ENCODE measurements at regions not wholly inside any gene's neighbourhood (a gene's known extent, or its start where the extent isn't known, plus 50 kb on each side); places are given as distances from the start of the nearest gene placed in this dataset.

DNA sequence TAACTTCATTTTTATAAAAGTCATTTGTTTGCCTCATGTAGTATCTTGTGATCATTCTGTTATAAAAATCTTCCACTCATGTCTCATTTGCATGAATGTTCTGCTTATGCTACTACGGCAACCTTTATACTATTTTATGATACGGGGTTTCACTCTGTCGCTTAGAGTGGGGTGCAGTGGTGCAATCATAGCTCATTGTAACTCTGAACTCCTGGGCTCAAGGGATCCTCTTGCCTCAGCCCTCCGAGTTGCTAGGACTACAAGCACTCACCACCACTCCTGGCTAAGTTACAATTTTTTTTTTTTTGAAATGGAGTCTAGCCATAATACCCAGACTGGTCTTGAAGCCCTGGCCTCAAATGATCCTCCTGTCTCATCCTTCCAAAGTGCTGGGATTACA is 154.4 kb upstream of the PREP start (continued):
- TF ChIP-seq ESRRG (CRISPR knock-in tag; IDR thresholded peaks at IDR 0.05) (no peak), SNAI2 (CRISPR knock-in tag; IDR thresholded peaks at IDR 0.05) (no peak), ZNF565 (CRISPR knock-in tag; conservative IDR thresholded peaks at IDR 0.05; ENCODE audit: low read depth) (no peak), TOX (CRISPR knock-in tag; IDR thresholded peaks at IDR 0.05; ENCODE audit: borderline replicate concordance) (no peak)

DNA sequence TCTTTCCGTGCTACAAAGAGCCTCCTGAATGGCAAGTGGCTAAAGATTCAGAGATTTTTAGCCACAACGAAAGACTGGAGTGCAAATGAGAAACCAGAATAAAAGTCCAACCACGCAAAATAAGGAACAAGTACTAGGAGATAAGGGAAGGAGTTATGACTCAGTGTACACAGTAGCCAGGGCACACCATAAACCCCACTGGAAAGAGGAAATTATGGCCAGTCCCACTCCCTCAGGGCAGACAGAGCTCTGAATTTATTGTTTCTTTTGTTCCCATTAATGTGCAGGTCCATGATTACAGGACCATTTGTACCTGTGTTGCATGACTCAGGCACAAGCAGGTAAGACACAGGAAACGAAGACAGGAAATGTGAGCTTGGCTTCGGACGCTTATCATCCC is 150.3 kb upstream of the PREP start:
- TF ChIP-seq PPARA (CRISPR knock-in tag; IDR thresholded peaks at IDR 0.05; ENCODE audit: borderline replicate concordance): no peak
- TF ChIP-seq, protein P1, sequence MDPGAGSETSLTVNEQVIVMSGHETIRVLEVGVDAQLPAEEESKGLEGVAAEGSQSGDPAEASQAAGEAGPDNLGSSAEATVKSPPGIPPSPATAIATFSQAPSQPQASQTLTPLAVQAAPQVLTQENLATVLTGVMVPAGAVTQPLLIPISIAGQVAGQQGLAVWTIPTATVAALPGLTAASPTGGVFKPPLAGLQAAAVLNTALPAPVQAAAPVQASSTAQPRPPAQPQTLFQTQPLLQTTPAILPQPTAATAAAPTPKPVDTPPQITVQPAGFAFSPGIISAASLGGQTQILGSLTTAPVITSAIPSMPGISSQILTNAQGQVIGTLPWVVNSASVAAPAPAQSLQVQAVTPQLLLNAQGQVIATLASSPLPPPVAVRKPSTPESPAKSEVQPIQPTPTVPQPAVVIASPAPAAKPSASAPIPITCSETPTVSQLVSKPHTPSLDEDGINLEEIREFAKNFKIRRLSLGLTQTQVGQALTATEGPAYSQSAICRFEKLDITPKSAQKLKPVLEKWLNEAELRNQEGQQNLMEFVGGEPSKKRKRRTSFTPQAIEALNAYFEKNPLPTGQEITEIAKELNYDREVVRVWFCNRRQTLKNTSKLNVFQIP (CRISPR knock-in tag; IDR thresholded peaks at IDR 0.05; ENCODE audit: borderline replicate concordance, low read depth): no peak
- TF ChIP-seq BACH2 (CRISPR knock-in tag; IDR thresholded peaks at IDR 0.05; ENCODE audit: borderline replicate concordance): no peak
- no peak for TF ChIP-seq ZNF8 (CRISPR knock-in tag; IDR thresholded peaks at IDR 0.05)
- TF ChIP-seq, protein P2, sequence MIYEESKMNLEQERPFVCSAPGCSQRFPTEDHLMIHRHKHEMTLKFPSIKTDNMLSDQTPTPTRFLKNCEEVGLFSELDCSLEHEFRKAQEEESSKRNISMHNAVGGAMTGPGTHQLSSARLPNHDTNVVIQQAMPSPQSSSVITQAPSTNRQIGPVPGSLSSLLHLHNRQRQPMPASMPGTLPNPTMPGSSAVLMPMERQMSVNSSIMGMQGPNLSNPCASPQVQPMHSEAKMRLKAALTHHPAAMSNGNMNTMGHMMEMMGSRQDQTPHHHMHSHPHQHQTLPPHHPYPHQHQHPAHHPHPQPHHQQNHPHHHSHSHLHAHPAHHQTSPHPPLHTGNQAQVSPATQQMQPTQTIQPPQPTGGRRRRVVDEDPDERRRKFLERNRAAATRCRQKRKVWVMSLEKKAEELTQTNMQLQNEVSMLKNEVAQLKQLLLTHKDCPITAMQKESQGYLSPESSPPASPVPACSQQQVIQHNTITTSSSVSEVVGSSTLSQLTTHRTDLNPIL (CRISPR knock-in tag; IDR thresholded peaks at IDR 0.05; ENCODE audit: low read depth): no peak
- TF ChIP-seq OSR1 (CRISPR knock-in tag; IDR thresholded peaks at IDR 0.05): no peak
- TF ChIP-seq RARB (CRISPR knock-in tag; IDR thresholded peaks at IDR 0.05): no peak
- TF ChIP-seq, protein P3, sequence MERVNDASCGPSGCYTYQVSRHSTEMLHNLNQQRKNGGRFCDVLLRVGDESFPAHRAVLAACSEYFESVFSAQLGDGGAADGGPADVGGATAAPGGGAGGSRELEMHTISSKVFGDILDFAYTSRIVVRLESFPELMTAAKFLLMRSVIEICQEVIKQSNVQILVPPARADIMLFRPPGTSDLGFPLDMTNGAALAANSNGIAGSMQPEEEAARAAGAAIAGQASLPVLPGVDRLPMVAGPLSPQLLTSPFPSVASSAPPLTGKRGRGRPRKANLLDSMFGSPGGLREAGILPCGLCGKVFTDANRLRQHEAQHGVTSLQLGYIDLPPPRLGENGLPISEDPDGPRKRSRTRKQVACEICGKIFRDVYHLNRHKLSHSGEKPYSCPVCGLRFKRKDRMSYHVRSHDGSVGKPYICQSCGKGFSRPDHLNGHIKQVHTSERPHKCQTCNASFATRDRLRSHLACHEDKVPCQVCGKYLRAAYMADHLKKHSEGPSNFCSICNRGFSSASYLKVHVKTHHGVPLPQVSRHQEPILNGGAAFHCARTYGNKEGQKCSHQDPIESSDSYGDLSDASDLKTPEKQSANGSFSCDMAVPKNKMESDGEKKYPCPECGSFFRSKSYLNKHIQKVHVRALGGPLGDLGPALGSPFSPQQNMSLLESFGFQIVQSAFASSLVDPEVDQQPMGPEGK (CRISPR knock-in tag; IDR thresholded peaks at IDR 0.05; ENCODE audit: borderline replicate concordance): no peak
- no peak for TF ChIP-seq SNAI2 (CRISPR knock-in tag; IDR thresholded peaks at IDR 0.05)
- no peak for TF ChIP-seq ZNF70 (CRISPR knock-in tag; IDR thresholded peaks at IDR 0.05)
- no peak for TF ChIP-seq ZNF565 (CRISPR knock-in tag; conservative IDR thresholded peaks at IDR 0.05; ENCODE audit: low read depth)
- no peak for TF ChIP-seq ISL1 (CRISPR knock-in tag; IDR thresholded peaks at IDR 0.05)
- TF ChIP-seq, protein P4, sequence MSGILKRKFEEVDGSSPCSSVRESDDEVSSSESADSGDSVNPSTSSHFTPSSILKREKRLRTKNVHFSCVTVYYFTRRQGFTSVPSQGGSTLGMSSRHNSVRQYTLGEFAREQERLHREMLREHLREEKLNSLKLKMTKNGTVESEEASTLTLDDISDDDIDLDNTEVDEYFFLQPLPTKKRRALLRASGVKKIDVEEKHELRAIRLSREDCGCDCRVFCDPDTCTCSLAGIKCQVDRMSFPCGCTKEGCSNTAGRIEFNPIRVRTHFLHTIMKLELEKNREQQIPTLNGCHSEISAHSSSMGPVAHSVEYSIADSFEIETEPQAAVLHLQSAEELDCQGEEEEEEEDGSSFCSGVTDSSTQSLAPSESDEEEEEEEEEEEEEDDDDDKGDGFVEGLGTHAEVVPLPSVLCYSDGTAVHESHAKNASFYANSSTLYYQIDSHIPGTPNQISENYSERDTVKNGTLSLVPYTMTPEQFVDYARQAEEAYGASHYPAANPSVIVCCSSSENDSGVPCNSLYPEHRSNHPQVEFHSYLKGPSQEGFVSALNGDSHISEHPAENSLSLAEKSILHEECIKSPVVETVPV (CRISPR knock-in tag; IDR thresholded peaks at IDR 0.05): no peak
- ATAC-seq: no peak

DNA sequence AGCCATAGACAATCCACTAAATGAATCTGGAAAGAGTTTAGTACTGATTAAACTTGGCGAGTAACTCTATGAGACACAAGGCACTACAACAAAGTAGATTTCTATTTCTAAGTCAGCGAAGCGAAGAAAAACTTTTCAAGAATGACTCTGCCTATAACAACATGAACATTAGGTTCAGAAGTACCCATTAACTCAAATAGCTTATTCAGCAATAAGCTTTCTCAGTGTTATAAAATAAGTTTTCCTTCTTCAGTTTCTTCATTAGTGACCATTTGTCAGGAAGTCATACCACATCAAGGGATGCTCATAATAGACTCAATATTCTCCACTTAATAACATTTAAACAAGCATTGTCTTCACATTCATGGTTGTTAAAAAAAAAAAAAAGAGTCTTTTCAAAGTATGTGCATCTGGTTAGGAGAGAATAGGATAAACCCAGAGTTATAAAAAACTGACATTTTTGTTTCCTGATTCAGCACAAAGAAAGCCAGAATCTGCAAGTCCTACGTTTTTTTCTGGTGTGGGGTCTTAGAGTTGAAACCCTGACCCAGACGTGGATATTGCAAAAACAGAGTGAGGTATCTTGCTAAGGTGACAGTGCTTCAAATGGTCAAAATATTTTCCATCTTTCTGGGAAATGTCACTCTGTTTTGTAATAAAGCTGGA is 148.2 kb upstream of the PREP start:
- peak; percentile 13; the same call in 1 of the 3 replicates for ATAC-seq
- TF ChIP-seq ESRRG (CRISPR knock-in tag; IDR thresholded peaks at IDR 0.05) (no peak), ZNF8 (CRISPR knock-in tag; IDR thresholded peaks at IDR 0.05) (no peak)
- TF ChIP-seq, protein P4 (CRISPR knock-in tag; IDR thresholded peaks at IDR 0.05): no peak

DNA sequence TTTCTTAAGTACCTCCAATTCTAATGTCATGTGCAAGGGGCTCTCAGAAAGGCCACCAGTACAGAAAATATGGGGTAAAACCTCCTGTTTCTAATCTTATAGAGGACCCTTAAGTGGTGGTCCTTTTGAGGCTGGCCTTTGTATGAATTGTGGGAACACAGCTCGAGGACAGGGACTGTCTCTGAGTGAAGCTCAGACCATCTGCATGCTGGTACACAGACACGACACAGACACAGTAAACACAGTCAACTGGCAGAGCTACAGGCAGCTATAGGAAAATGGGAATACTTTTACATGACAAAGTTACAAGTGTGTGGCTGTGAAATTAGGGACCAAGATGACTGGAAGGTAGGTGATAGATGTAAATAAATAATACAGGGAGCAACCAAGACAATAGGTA is 143.9 kb upstream of the PREP start:
- peak; percentile 66 for ATAC-seq
- TF ChIP-seq, protein P4 (CRISPR knock-in tag; IDR thresholded peaks at IDR 0.05): no peak

Data from SK-N-SH treated with all-trans-retinoic acid at 6 μM for 48 hours (cell line).